ENCODE measurements at regions not wholly inside any gene's neighbourhood (a gene's known extent, or its start where the extent isn't known, plus 50 kb on each side); places are given as distances from the start of the nearest gene placed in this dataset.

GRCh38 chr4:90071289-90072235 is 55.6 kb upstream of the CCSER1 start:
- no peak for TF ChIP-seq RCOR1 (IDR thresholded peaks at IDR 0.05; ENCODE audit: low read length)
- TF ChIP-seq TEAD4 (IDR thresholded peaks at IDR 0.05; ENCODE audit: borderline replicate concordance, insufficient read depth), result no peak
- no peak for TF ChIP-seq GABPA (IDR thresholded peaks at IDR 0.05; ENCODE audit: low read depth)
- no peak for TF ChIP-seq MXI1 (IDR thresholded peaks at IDR 0.05; ENCODE audit: low read depth, low read length)
- no peak for TF ChIP-seq ELF1 (IDR thresholded peaks at IDR 0.05)
- no peak for TF ChIP-seq FOSL2 (IDR thresholded peaks at IDR 0.05; ENCODE audit: borderline replicate concordance, low read depth)
- no peak for TF ChIP-seq FOXJ3 (CRISPR knock-in tag; IDR thresholded peaks at IDR 0.05)
- TF ChIP-seq PBX3 (IDR thresholded peaks at IDR 0.05), result no peak
- TF ChIP-seq GATA2 (CRISPR knock-in tag; IDR thresholded peaks at IDR 0.05), result no peak
- TF ChIP-seq NRF1 (IDR thresholded peaks at IDR 0.05; ENCODE audit: low read depth, low read length), result no peak
- no peak for TF ChIP-seq RXRA (IDR thresholded peaks at IDR 0.05; ENCODE audit: borderline replicate concordance, low read depth)
- no peak for TF ChIP-seq TCF12 (IDR thresholded peaks at IDR 0.05)
- TF ChIP-seq RFX5 (IDR thresholded peaks at IDR 0.05; ENCODE audit: low read length), result no peak
- no peak for TF ChIP-seq CHD2 (IDR thresholded peaks at IDR 0.05; ENCODE audit: low read length, partially characterized antibody)
- no peak for TF ChIP-seq IRF3 (IDR thresholded peaks at IDR 0.05; ENCODE audit: low read depth, low read length)
- no peak for TF ChIP-seq CTCF (IDR thresholded peaks at IDR 0.05)
- no peak for TF ChIP-seq EP300 (IDR thresholded peaks at IDR 0.05; ENCODE audit: borderline replicate concordance in 1 of 2, low read depth in 1 of 2, low read length in 1 of 2)
- no peak for TF ChIP-seq USF2 (IDR thresholded peaks at IDR 0.05; ENCODE audit: borderline replicate concordance, low read depth, low read length)
- WGBS (ENCODE audit: low lambda C conversion rate), result 56% methylated on average over 11 of the region's 11 CpGs
- ChIA-PET POLR2A (no interaction called here), CTCF (interaction anchor here (0.9 to 1.5 kb wide), 3 partner anchors 10 to 286 kb away, joined by 3 read pairs; no protein-coding TSS in a partner anchor)
- Histone ChIP-seq H3F3A (replicated peaks; ENCODE audit: insufficient read depth) (no peaks in the 10 kb centered on the region), H4K20me1 (ENCODE audit: insufficient read depth) (no peaks in the 10 kb centered on the region), H2AFZ (ENCODE audit: low read depth) (no peak overlapping the region), H3K9me2 (no peaks in the 10 kb centered on the region), H3K27me3 (ENCODE audit: insufficient read depth) (no peaks in the 10 kb centered on the region), H3K9ac (no peak overlapping the region), H3K4me3 (ENCODE audit: low read depth in 2 of 2, low read length in 1 of 2) (no peak overlapping the region), H3K9me3 (no peaks in the 10 kb centered on the region), H3K36me3 (replicated peaks in 1 of 2; ENCODE audit: control insufficient read depth in 1 of 2, insufficient read depth in 2 of 2, low read length in 1 of 2) (no peaks in the 10 kb centered on the region), H3K27ac (ENCODE audit: low read depth in 2 of 2, low read length in 1 of 2) (no peak overlapping the region), H3K79me2 (ENCODE audit: insufficient read depth) (no peaks in the 10 kb centered on the region), H3K4me1 (ENCODE audit: control insufficient read depth in 1 of 2, insufficient read depth in 2 of 2, low read depth in 1 of 2, low read length in 1 of 2) (no peaks in the 10 kb centered on the region; a peak in 2 of 4 replicates), H3K4me2 (no peak overlapping the region)
- DNase-seq, result no peak

Measured in SK-N-SH (cell line).